ENCODE measurements at regions not wholly inside any gene's neighbourhood (a gene's known extent, or its start where the extent isn't known, plus 50 kb on each side); places are given as distances from the start of the nearest gene placed in this dataset.
A peak's percentile ranks its signal among the peaks of the same experiment; 100 is the strongest.

GRCh38 chr5:132130918-132131715 lies 57.5 kb downstream of the CSF2 start:
- ATAC-seq = no peak

GRCh38 chr5:132132138-132132537 lies 58.5 kb downstream of the CSF2 start:
- no peak for ATAC-seq
- TF ChIP-seq PPARA (CRISPR knock-in tag; IDR thresholded peaks at IDR 0.05; ENCODE audit: borderline replicate concordance) = no peak
- no peak for TF ChIP-seq TCF4 (CRISPR knock-in tag; IDR thresholded peaks at IDR 0.05; ENCODE audit: borderline replicate concordance)
- TF ChIP-seq ZFP30 (CRISPR knock-in tag; IDR thresholded peaks at IDR 0.05) = no peak

More at GRCh38 chr5:132130918-132131715, 57.5 kb downstream of the CSF2 start:
- TF ChIP-seq ZC3H10 (CRISPR knock-in tag; IDR thresholded peaks at IDR 0.05) = no peak
- TF ChIP-seq ARNTL (CRISPR knock-in tag; IDR thresholded peaks at IDR 0.05; ENCODE audit: borderline replicate concordance, low read depth) = no peak
- no peak for TF ChIP-seq TSHZ2 (CRISPR knock-in tag; IDR thresholded peaks at IDR 0.05)

- TF ChIP-seq TCF4 (CRISPR knock-in tag; IDR thresholded peaks at IDR 0.05; ENCODE audit: borderline replicate concordance) (no peak), BACH2 (CRISPR knock-in tag; IDR thresholded peaks at IDR 0.05; ENCODE audit: borderline replicate concordance) (no peak), CREB5 (CRISPR knock-in tag; IDR thresholded peaks at IDR 0.05; ENCODE audit: low read depth) (no peak), POU6F1 (CRISPR knock-in tag; IDR thresholded peaks at IDR 0.05; ENCODE audit: borderline replicate concordance, low read depth) (no peak), ZNF565 (CRISPR knock-in tag; conservative IDR thresholded peaks at IDR 0.05; ENCODE audit: low read depth) (no peak), ISL1 (CRISPR knock-in tag; IDR thresholded peaks at IDR 0.05) (no peak), TOX (CRISPR knock-in tag; IDR thresholded peaks at IDR 0.05; ENCODE audit: borderline replicate concordance) (no peak), CSRNP3 (CRISPR knock-in tag; IDR thresholded peaks at IDR 0.05) (no peak), PATZ1 (CRISPR knock-in tag; IDR thresholded peaks at IDR 0.05; ENCODE audit: borderline replicate concordance) (no peak), ESRRG (CRISPR knock-in tag; IDR thresholded peaks at IDR 0.05) (no peak), ZFP30 (CRISPR knock-in tag; IDR thresholded peaks at IDR 0.05) (no peak), PPARA (CRISPR knock-in tag; IDR thresholded peaks at IDR 0.05; ENCODE audit: borderline replicate concordance) (no peak), ARNTL (CRISPR knock-in tag; IDR thresholded peaks at IDR 0.05; ENCODE audit: borderline replicate concordance, low read depth) (no peak), RARB (CRISPR knock-in tag; IDR thresholded peaks at IDR 0.05) (no peak), ZFP3 (CRISPR knock-in tag; IDR thresholded peaks at IDR 0.05) (no peak)
- ATAC-seq = peak; percentile 60
Measured at GRCh38 chr5:132134384-132134783, 60.8 kb downstream of the CSF2 start.

GRCh38 chr5:132136906-132137305 lies 63.3 kb downstream of the CSF2 start:
- ATAC-seq = peak; percentile 84
- TF ChIP-seq ISL1 (CRISPR knock-in tag; IDR thresholded peaks at IDR 0.05) = no peak
- TF ChIP-seq ZC3H10 (CRISPR knock-in tag; IDR thresholded peaks at IDR 0.05) = no peak
- TF ChIP-seq ARNTL (CRISPR knock-in tag; IDR thresholded peaks at IDR 0.05; ENCODE audit: borderline replicate concordance, low read depth) = no peak
- no peak for TF ChIP-seq OSR1 (CRISPR knock-in tag; IDR thresholded peaks at IDR 0.05)
- TF ChIP-seq CSRNP3 (CRISPR knock-in tag; IDR thresholded peaks at IDR 0.05) = no peak
- no peak for TF ChIP-seq ZNF565 (CRISPR knock-in tag; conservative IDR thresholded peaks at IDR 0.05; ENCODE audit: low read depth)
- TF ChIP-seq ZNF8 (CRISPR knock-in tag; IDR thresholded peaks at IDR 0.05) = no peak
- TF ChIP-seq PPARA (CRISPR knock-in tag; IDR thresholded peaks at IDR 0.05; ENCODE audit: borderline replicate concordance) = no peak
- no peak for TF ChIP-seq PATZ1 (CRISPR knock-in tag; IDR thresholded peaks at IDR 0.05; ENCODE audit: borderline replicate concordance)
- no peak for TF ChIP-seq TOX (CRISPR knock-in tag; IDR thresholded peaks at IDR 0.05; ENCODE audit: borderline replicate concordance)
- TF ChIP-seq GLIS3 (CRISPR knock-in tag; IDR thresholded peaks at IDR 0.05) = no peak

All from SK-N-SH treated with all-trans-retinoic acid at 6 μM for 48 hours (cell line).